HG02678 (cell line): ENCODE measurements at regions not wholly inside any gene's neighbourhood (a gene's known extent, or its start where the extent isn't known, plus 50 kb on each side); places are given as distances from the start of the nearest gene placed in this dataset.
"Not testable (repeated sequence)": the region's sequence is repeated elsewhere in the genome, so short reads cannot be mapped to it uniquely, and the experiment has no call there.

Experiments used
- ATAC-seq: cut with Tn5 transposase; IDR thresholded peaks from one replicate; pipeline ENCODE4 v1.9.1; 2021; ENCODE audit warnings: mild to moderate bottlenecking, moderate library complexity; ENCODE audit not compliant: unreplicated experiment

DNA sequence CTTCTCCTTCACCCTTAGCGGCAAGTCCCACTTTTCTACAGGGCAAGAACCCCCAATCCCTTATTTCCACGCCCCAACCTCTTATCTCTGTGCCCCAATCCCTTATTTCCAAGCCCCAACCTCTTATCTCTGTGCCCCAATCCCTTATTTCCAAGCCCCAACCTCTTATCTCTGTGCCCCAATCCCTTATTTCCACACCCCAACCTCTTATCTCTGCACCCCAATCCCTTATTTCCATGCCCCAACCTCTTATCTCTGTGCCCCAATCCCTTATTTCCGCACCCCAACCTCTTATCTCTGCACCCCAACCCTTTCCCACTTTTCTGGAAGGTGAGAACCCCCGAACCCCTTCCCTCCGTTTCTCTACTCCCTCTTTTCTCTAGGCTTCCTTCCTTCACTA, 116.1 kb upstream of the GJE1 start:
- ATAC-seq = not testable (repeated sequence)

- ATAC-seq = not testable (repeated sequence)
Measured at GRCh38 chr6:142015463-142015862, 117.3 kb upstream of the GJE1 start.

DNA sequence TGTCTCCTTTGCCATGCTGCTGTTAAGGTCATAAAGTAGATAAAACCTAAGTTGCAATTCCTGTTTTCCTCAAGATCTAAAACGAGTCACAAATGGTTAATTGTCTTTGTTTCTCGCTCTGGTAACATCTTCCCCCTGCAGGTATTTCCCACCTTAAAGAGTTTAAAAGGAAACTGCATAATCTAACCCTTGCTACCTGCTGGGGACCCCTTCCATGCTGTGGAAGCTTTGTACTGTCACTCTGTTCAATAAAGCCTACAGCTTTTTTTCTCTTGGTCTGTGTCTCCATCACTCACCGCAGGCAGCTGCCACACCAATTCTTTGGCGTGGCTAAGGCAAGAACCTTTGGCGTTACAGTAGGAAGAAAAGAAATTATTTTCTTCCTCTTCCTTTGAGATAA, 117.7 kb upstream of the GJE1 start:
- ATAC-seq = no peak

DNA sequence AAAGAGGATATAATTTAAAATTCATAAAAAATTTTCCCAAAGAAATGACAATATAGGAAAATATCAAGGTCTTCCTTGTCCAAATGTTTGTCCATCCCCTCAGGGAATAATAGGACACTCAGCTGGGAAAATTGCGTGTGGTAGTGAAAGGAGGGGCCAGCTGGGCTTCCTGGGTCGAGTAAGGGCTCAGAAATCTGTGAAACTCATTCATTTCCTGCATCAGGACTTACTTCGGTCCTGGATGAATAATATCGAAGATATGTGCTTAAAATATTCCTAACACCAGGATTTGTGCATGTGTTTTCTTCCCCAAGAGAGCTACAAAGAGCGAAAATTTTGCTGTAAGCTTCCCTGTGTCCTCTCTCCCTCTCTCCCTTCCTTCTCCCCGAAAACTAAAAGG, 118.2 kb upstream of the GJE1 start:
- no peak for ATAC-seq

- ATAC-seq = no peak
Measured at GRCh38 chr6:142013875-142014495, 118.7 kb upstream of the GJE1 start.

GRCh38 chr6:142013287-142013686, 119.4 kb upstream of the GJE1 start:
- ATAC-seq = peak; percentile 88

DNA sequence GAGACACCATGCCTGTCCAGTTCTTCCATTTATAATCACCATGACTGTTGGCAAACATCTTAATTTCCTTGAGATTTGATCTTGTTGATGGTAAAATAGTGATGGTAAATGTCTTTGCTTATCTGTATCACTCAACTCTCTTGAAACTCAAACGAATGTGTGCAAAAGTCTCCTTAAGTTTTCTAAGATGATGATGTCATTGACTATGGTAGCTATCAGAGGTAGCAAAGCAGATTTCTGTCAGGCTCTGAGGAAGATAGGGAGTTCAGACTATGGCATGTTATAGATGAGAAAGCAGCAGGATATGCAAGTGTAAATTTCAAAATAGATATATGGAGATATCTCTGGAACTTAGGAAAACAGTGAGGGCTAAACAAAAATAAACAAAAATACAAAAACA, 121.0 kb upstream of the GJE1 start:
- ATAC-seq = no peak

DNA sequence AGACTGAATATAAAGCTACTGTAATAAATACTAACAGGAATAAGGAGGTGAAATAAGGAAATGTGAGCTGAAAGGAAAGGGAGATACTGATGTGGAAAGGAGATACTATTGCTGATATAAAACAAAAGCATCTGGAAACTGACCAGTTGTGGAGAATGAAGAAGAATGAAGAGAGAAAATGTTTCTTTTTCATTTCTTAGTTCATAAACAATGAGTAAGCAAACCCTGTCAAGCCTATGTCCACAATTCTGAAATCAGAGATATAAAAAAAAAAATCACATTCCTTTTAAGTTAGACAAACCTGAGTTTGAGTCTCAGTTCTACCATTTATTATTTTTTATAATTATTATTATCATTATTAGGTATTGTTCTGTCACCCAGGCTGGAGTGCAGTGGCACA, 121.6 kb upstream of the GJE1 start:
- no peak for ATAC-seq

DNA sequence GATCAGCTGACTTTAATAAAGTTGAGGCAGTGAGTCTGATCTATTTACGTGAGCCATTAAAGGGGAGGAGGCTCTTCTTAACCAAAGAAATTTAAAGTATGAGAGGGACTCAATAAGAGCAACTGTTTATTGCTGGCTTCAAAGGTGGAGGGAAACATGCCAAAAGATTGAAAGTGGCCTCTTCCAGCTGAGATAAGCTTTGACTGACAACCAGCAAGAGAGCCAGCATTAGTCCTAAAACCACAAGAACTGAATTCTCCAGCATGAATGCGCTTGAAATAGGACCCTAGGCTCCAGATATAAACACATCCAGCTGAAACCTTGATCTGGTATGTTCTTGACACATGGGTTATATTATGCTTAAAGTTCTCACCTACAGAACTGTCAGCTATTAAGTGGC, 123.1 kb upstream of the GJE1 start:
- no peak for ATAC-seq

DNA sequence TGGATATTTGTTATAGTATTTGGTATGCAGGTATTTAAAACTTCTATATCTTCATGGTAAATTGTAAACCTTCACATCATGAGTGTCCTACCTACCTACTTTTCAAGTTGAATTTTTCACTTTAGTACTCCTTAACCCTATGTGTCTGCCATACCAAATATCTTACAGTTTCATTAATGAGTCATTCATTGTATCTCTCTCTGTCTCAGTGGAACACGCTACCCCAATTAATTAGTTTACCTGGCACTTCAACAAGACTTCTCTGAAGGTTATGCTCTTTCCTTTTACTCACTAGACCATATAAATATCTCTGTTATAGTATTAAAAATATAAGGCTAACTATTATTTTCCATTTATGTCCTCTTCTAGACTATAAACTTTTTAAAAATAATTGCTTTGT, 123.9 kb upstream of the GJE1 start:
- no peak for ATAC-seq

GRCh38 chr6:142008016-142008735, 124.5 kb upstream of the GJE1 start:
- ATAC-seq = no peak

GRCh38 chr6:142005021-142005420, 127.7 kb upstream of the GJE1 start:
- no peak for ATAC-seq

GRCh38 chr6:142002825-142003405, 129.8 kb upstream of the GJE1 start:
- ATAC-seq = no peak

GRCh38 chr6:141996823-141997222, 135.9 kb upstream of the GJE1 start:
- ATAC-seq = no peak

GRCh38 chr6:141992109-141992508, 140.6 kb upstream of the GJE1 start:
- ATAC-seq = no peak

DNA sequence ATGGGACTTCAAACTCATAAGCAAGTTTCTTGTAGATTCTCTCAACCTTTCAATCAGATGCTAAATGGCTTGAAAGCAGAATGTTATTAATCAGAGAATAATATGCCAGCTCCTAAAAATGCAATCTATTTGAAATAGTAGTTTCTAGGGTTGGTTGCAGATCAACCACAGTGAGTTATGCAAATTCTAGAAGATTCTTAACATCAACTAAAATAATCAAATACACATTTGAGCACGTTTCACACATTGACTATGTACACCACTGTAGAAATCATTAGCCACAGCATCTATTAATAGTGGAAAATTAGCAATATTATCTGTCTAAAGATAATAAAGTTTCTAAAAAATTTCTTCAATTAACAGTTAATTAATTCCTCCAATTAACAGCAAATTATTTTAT, 141.9 kb upstream of the GJE1 start:
- no peak for ATAC-seq

- no peak for ATAC-seq
Measured at GRCh38 chr6:141989706-141989959, 143.1 kb upstream of the GJE1 start.

DNA sequence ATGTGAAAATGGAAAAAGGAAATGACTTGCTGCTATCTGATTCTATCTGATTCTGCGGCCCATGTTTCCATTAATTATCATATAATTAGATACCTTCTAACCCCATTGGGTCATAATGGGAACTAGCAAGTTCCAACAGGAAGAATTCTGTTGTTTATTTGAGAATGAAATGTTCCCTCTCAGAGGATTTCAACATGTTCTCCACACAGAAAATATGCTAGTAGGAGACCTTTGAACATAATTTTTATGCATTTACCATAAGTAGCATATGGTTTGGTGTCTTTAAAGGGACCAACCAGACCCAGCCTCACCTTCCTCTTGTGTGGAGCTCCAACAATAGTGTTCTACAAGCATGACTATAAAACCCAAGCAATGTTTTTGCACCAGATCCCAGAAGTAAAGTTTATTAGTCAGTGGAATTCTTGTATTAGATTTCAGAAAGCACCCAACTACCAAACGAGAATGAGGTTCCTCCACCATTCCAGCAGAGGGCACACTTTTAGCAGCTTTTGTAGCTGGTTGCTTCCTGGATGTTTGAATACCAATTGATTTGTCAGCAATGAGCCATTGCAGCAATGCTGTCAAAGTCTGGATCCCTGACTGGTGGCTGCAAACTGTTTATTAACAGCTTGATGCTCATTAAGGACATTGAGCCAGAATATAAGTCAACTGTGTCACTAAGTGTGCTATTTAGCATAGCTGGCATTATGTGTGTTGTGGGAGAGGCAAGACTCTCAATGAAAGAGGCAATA, 143.6 kb upstream of the GJE1 start:
- ATAC-seq = peak; percentile 79

DNA sequence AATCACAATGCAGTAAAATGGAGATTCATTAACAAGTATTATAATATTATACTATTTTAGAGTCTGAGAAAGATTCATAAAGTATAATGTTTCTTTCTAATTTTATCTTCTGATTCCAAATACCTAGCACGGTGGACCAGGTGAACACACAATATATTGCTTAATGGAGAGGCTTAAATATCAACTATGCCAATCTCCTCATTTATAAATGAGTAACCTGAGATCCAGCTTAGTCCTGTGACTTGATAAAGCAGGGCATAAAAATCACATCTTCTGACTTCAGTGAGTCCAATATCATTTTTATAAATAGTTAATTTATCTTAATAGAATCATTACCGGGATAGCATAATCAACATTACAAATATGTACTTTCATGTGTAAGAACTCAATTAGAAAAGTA, 144.4 kb upstream of the GJE1 start:
- ATAC-seq = no peak

DNA sequence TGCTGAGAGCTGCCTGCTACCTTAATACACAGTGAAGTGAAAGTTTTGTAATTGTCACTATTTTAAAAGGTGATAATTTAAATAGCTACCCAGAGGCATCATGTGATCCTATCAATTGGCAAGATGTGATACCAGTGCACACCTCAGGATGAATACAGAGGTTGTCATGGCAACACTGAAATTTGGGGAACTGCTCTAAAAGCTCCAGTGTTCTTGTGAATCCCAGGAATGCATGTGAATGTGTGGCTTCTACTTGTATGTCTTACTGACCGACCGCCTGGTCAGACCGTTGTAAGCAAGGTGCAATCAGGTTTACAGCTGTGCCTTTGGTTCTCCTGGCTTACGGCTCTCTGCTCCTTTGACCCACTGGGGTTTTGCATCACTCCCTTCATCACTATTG, 146.3 kb upstream of the GJE1 start:
- ATAC-seq = no peak

DNA sequence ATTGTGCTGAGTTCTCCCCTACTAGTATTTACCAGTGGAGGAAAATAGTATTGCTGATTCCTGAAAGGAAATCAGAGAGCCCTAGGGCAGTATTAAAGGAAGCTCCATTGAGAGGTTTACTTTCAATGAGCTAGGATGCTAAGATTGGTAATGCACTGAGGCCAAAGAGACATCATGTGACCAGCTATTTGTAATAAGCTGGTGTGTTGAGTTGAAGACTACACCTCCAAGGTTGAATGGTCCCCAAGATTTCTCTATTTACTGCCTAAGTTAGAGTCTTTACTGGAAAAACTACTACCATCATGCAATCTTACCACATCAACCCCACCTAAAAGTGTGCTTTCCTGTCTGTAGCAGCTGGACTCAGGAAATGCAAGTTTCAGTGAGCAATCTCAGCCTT, 151.5 kb upstream of the GJE1 start:
- ATAC-seq = no peak

- ATAC-seq = no peak
Measured at GRCh38 chr6:141977782-141978181, 154.9 kb upstream of the GJE1 start.
